ENCODE measurements at regions not wholly inside any gene's neighbourhood (a gene's known extent, or its start where the extent isn't known, plus 50 kb on each side); places are given as distances from the start of the nearest gene placed in this dataset.

DNA sequence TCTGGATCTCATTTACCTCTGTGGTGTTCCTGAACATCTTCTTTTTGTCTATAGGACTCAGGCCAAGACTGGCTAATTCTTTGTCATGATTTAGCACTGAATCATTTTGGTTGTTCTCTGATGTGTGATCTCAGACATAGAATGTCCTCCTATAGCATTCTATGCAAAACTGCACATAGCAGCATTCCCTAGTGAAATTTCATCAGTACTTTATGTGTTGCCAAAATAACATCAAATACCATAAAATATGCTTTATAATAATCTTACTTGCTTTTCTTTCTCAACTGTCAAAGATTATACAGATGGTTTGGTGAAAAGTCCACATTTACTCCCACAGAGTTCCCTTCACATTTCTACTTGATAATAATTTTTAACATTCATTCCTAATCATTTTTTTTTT lies 115.7 kb upstream of the MPDZ start:
- CTCF ChIA-PET: no interaction called here
- H3K27ac Mint-ChIP-seq: no peak overlapping the region
- no peak for DNase-seq
- H3K27me3 Mint-ChIP-seq: no peaks in the 10 kb centered on the region
- H3K9me3 Mint-ChIP-seq: peaks cover 12% of the 10 kb centered on the region
- no peaks in the 10 kb centered on the region for H3K4me1 Mint-ChIP-seq
- H3K36me3 Mint-ChIP-seq: no peaks in the 10 kb centered on the region
- no peak overlapping the region for H3K4me3 Mint-ChIP-seq

DNA sequence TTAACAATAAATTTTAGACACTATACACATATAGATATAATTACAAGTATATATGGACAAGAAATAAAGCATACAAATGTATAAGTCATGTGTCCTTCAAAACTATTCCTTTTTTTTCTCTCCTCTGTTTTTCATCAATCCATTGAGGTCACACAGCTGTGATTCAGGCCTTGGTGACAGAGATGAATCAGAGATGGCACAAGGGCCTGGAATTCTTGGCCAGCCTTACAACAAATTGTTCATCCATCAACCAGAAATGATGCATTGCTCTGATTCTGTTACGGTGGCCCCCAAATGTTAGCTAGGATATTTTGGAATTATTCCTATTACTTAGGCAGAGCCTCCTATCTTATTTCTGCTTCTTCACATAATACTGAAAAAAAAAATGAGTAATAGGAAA lies 108.7 kb upstream of the MPDZ start:
- no peak overlapping the region for H3K27ac Mint-ChIP-seq
- H3K9me3 Mint-ChIP-seq: peaks cover 24% of the 10 kb centered on the region
- CTCF ChIA-PET: no interaction called here
- no peak for DNase-seq
- no peaks in the 10 kb centered on the region for H3K4me1 Mint-ChIP-seq
- H3K27me3 Mint-ChIP-seq: no peaks in the 10 kb centered on the region
- H3K4me3 Mint-ChIP-seq: no peak overlapping the region
- no peaks in the 10 kb centered on the region for H3K36me3 Mint-ChIP-seq

DNA sequence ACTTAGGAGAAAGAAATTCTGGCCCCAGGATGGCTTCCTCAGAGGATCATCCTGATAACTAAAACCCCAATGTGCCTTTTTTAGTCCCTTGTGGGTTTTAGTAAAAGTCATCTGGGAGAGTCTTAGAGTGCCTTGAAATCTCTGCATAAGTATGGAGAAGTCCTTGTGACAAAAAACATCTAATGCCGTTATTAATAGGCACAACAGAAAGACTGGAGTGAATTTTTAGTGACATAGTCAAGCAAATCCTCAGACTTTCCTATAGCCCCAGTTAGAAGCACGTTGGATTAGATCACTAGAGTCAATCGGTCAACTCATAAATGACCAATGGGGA lies 108.2 kb upstream of the MPDZ start:
- CTCF ChIA-PET: no interaction called here
- Mint-ChIP-seq H3K27me3 (no peaks in the 10 kb centered on the region), H3K27ac (no peak overlapping the region), H3K9me3 (peaks cover 26% of the 10 kb centered on the region), H3K4me3 (no peak overlapping the region), H3K4me1 (no peaks in the 10 kb centered on the region), H3K36me3 (no peaks in the 10 kb centered on the region)
- no peak for DNase-seq

DNA sequence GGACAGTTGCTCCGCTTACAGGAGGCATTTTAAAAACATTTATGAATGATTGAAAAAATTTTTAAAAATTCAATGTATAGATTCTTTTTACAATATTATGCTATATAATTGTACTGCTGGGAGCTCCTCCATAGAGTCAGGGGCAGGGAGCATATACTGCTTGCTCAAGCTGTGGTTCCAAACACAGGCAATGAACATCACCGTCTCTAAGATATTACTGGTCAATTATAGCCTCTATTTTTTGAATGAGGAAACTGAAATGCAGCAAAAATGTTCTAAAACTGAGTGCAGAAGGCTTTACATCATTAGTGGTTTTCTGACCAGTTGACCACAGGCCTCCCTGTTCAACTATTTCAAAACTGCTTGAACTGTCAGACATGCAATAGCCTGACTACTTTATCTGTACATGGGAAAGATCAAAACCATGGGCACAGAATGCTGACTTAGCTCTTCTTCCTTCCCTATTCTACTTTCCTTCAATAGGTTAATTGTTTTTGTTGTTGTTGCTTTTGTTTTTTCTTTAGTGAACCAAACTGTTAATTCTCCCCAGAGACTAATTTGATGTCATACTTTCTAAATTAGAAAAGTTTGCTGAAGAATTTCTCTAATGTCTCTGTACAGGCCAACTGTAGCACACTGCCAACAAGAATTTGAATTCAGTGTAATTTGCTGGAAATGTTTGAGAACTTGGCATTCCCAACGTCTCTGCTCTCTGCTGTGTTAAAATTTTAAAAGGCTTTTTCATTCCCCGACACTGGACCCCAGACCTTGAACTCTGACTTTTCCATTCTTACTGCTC lies 107.6 kb upstream of the MPDZ start:
- Mint-ChIP-seq H3K36me3 (no peaks in the 10 kb centered on the region), H3K9me3 (peaks cover 26% of the 10 kb centered on the region), H3K27me3 (no peaks in the 10 kb centered on the region), H3K4me1 (no peaks in the 10 kb centered on the region), H3K4me3 (no peak overlapping the region), H3K27ac (no peak overlapping the region)
- CTCF ChIA-PET: no interaction called here
- no peak for DNase-seq

DNA sequence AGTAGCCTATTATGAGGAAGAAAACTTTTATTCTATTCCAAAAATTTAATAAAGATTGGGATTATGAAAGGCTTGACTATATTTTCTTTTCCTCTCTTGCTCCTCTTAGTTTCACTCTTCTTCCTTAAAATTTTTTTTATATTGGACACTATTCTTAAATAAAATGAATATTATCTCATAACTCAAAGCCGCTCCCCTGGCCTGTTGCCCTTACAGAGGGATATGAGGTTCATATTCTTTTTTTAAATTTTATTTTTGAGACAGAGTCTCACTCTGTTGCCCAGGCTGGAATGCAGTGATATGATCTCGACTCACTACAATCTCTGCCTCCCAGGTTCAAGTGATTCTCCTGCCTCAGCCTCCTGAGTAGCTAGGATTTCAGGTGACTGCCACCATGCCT lies 106.8 kb upstream of the MPDZ start:
- Mint-ChIP-seq H3K27me3 (no peaks in the 10 kb centered on the region), H3K4me3 (no peak overlapping the region)
- CTCF ChIA-PET: no interaction called here

DNA sequence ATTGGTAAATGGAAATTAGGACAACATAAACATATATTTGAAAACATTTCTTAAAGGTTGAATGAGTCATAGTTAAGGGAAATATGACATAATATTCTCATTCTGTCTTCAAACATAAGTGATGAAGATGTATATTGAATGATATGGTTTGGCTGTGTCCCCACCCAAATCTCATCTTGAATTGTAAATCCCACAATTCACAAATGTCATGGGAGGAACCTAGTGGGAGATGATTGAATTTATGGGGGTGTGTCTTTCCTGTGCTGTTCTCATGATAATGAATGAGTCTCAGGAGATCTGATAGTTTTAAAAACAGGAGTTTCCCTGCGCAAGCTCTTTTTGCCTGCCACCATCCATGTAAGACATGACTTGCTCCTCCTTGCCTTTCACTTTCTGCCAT lies 104.4 kb upstream of the MPDZ start:
- Mint-ChIP-seq H3K36me3 (no peaks in the 10 kb centered on the region), H3K27me3 (no peaks in the 10 kb centered on the region), H3K9me3 (peaks cover 13% of the 10 kb centered on the region), H3K4me3 (no peak overlapping the region), H3K4me1 (no peaks in the 10 kb centered on the region), H3K27ac (no peak overlapping the region)
- CTCF ChIA-PET: no interaction called here
- DNase-seq: no peak

More for the DNA sequence above, 106.8 kb upstream of the MPDZ start:
- no peak for DNase-seq
- Mint-ChIP-seq H3K36me3 (no peaks in the 10 kb centered on the region), H3K9me3 (peaks cover 21% of the 10 kb centered on the region), H3K27ac (no peak overlapping the region), H3K4me1 (no peaks in the 10 kb centered on the region)

DNA sequence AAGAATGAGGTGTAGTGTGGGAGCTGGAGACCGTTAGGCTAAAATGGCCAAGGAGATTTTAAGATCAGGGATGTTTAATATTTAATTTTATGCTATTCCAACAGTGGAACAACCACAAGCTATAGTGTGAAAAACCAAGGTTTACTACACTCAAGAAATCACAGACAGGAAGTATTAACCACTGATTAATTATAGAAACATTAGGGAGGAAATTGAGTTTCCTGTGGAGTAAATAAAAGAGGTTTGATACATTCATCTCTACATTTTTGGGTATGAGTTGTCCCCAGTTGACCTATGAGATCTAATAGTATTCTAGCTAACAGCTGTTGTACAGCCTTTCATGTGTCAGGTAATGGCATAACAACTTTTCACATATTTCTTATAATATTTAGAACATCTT lies 103.7 kb upstream of the MPDZ start:
- H3K4me3 Mint-ChIP-seq: no peak overlapping the region
- DNase-seq: no peak
- no peaks in the 10 kb centered on the region for H3K4me1 Mint-ChIP-seq
- no peak overlapping the region for H3K27ac Mint-ChIP-seq
- CTCF ChIA-PET: no interaction called here
- H3K27me3 Mint-ChIP-seq: no peaks in the 10 kb centered on the region
- H3K9me3 Mint-ChIP-seq: peaks cover 13% of the 10 kb centered on the region
- H3K36me3 Mint-ChIP-seq: no peaks in the 10 kb centered on the region

DNA sequence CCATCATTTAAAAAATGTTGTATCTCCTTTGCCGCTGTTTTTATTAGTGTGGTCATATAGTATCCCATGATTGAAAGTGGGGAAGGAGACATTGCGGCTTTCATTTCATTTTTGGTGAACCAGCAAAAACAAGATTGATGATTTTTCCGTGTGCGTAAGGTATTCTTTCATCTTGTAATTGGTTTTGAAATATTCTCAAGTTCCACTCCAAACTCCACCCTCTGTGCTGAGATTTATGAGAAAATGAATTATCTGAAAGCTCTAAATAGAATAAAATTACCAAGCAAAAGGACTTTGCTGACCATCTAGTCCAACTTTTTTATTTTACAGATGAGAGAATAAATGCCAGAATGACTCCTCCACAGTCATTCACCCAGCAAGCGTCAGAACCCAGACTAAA lies 103.1 kb upstream of the MPDZ start:
- Mint-ChIP-seq H3K27ac (no peak overlapping the region), H3K9me3 (peaks cover 13% of the 10 kb centered on the region), H3K27me3 (no peaks in the 10 kb centered on the region), H3K36me3 (no peaks in the 10 kb centered on the region), H3K4me3 (no peak overlapping the region), H3K4me1 (no peaks in the 10 kb centered on the region)
- DNase-seq: no peak
- CTCF ChIA-PET: no interaction called here

DNA sequence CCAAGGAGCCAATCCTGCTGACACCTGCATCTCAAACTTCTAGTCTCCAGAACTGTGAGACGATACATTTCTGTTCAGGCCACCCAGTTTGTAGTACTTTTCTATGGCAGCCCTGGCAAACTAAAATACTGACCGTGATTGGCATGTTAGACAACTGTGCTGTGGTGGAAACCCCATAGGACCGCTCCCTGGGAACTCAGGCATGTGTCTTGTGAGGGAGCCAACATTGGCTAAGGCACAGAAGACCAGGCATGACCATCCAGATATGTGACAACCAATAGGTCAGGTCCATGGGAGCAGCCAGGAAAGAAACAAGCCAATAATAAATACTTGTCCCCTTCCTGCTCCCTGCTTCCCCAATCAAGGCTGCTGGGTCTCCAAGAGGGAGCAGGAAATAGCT lies 101.4 kb upstream of the MPDZ start:
- CTCF ChIA-PET: no interaction called here
- no peak overlapping the region for H3K4me3 Mint-ChIP-seq

DNA sequence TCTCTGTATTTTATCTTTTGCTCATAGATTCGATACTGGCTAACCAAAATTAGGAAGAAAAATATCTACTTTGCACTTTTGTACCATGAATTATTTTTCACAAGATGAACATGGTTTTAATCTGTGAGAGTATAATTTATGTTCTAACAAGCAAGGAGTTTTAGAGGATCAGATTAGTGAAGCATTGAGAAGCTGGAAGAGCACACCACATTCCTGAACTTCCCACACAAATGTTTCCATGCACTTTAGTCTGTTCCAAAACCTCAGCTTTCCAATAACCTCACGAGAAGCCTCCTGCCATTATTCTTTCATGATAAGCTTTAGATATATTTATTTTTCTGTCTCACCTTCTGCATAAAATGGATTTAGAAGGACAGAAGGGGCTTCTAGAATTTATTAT lies 98.7 kb upstream of the MPDZ start:
- Mint-ChIP-seq H3K27me3 (no peaks in the 10 kb centered on the region), H3K9me3 (peaks cover 7% of the 10 kb centered on the region), H3K27ac (no peak overlapping the region), H3K4me3 (no peak overlapping the region), H3K4me1 (no peaks in the 10 kb centered on the region), H3K36me3 (no peaks in the 10 kb centered on the region)
- no peak for DNase-seq
- CTCF ChIA-PET: no interaction called here

More for the DNA sequence above, 101.4 kb upstream of the MPDZ start:
- H3K27me3 Mint-ChIP-seq: no peaks in the 10 kb centered on the region
- no peaks in the 10 kb centered on the region for H3K4me1 Mint-ChIP-seq
- H3K27ac Mint-ChIP-seq: no peak overlapping the region
- peaks cover 13% of the 10 kb centered on the region for H3K9me3 Mint-ChIP-seq
- no peaks in the 10 kb centered on the region for H3K36me3 Mint-ChIP-seq
- no peak for DNase-seq

DNA sequence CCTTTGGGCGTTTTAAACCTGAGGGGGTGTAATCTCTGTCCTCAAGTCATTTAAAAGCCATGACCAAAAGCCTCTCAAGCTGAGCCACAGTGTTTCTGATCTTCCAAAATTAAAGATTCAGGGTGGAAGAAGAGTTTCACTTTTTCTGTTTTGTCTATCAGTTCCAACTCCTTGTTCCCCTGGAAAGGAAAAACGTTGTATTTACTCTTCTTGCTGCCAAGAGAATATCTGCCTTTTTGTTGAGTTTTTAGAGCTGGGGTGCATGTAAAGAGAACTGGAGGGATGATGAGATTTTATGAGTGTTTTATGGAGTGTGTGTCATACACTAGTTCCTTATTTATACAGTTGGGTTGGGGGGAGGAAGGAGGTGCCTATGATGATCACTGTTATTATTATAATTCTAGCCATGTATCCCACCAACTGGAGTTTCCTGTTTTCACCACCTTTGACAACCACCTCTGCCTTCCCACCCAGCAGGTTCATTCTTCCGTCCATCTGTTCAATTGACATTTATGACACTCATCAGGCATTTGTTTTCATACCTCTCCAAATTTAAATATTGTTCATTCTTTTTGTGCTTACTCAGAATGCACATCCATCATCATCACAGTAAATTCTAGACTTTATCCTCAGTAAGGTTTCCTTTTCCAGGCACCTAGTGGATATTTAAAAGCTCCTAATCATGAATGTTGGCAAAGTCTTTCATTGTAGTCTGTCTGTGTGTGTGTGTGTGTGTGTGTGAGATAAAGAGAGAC lies 97.9 kb upstream of the MPDZ start:
- Mint-ChIP-seq H3K4me3 (no peak overlapping the region), H3K27ac (no peak overlapping the region), H3K4me1 (no peaks in the 10 kb centered on the region), H3K36me3 (no peaks in the 10 kb centered on the region), H3K9me3 (peaks cover 5% of the 10 kb centered on the region), H3K27me3 (no peaks in the 10 kb centered on the region)
- CTCF ChIA-PET: no interaction called here
- DNase-seq: no peak

DNA sequence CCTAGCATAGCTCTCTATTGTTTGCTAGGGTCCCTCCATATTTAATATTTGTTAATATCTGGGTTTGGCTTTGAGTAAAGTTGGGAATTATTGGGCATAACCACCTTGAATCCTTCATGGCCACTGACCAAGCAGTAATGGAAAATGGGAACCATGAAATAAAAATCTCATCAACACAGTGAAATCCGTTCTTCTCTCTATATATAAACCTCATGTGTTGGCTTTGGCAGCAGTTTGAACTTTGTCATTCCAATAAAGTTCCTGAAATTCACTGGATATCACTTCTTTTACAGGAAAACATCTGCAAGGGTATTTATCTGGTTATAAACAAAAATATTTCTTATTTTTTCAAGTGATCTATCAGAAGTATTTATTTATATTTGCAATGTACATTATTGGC lies 93.0 kb upstream of the MPDZ start:
- Mint-ChIP-seq H3K27ac (no peak overlapping the region), H3K36me3 (no peaks in the 10 kb centered on the region), H3K9me3 (no peaks in the 10 kb centered on the region), H3K4me3 (no peak overlapping the region), H3K4me1 (no peaks in the 10 kb centered on the region), H3K27me3 (no peaks in the 10 kb centered on the region)
- DNase-seq: no peak
- CTCF ChIA-PET: no interaction called here

DNA sequence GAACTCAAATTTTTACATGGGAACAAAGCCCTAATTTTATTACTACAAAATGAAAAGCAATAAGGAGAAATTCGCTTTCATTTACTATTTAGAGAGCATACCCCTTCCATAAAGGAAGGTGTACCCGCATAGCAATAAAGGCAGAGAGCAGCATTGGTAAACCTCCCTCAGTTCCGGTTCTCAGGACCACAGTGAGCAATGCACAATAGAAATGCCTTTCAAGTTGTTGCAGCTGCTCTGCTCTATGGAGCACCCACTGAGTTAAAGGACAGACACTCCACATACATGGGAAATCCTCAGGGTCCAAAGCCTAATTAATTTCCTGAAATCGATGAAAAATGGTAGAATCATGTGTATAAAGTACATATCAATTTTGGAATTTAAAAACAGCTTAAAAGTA lies 89.9 kb upstream of the MPDZ start:
- CTCF ChIA-PET: no interaction called here
- Mint-ChIP-seq H3K36me3 (no peaks in the 10 kb centered on the region), H3K9me3 (no peaks in the 10 kb centered on the region), H3K4me3 (no peak overlapping the region), H3K27ac (no peak overlapping the region), H3K4me1 (no peaks in the 10 kb centered on the region), H3K27me3 (no peaks in the 10 kb centered on the region)
- no peak for DNase-seq

DNA sequence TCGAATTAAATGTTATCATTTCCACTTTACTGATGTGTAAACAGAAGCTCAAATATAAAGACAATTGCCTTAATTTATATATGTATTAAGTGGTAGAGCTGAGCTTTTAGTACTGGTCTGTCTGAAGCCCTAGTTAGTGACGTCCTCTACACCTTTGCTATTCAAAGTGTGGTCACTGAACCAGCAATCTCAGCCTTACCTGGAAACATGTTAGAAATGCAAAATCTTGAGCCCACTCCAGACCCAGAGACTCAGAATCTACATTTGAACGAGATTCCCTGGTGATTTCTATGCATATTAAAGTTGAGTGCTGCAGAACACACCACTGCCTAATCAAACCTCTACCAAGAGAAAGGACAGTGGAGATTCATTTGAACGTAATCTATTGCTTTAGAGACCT lies 88.3 kb upstream of the MPDZ start:
- Mint-ChIP-seq H3K36me3 (no peaks in the 10 kb centered on the region), H3K4me1 (no peaks in the 10 kb centered on the region)

DNA sequence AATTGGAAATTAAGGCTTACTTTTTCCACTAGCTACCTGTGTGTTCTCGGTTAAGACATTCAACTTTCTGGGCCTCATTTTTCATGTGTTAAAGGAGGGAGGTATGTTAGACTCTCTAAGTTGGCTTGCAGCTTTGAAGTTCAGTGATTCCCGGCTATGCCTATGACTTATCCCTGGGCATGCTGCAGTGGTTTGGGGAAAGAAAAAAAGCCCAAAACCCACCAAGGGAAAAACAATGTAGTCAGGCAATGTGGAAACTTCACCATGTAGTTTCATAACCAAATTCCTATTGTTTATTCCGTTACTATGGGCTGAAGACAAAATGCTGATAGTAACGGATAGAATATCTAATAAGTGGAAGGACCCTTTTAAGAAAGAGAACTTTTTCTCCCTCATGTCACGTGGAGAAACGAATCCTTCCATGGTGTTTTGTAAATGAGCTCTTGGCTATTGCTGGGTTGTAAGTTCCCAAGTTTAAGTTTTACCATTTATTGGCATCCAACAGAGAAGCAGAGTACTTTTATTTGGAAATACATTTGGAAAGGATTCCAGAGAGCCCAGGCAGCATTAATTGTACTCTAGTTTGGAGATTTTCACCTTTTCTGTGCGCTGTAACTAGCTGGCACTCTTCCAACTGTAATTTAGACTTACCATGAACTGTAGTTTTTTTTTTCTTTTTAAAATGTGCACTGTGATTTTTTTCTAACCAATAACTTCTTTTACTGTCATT lies 84.9 kb upstream of the MPDZ start:
- CTCF ChIA-PET: no interaction called here
- H3K9me3 Mint-ChIP-seq: no peaks in the 10 kb centered on the region
- no peak for DNase-seq
- H3K4me3 Mint-ChIP-seq: no peak overlapping the region
- H3K36me3 Mint-ChIP-seq: no peaks in the 10 kb centered on the region
- no peaks in the 10 kb centered on the region for H3K27me3 Mint-ChIP-seq
- no peaks in the 10 kb centered on the region for H3K4me1 Mint-ChIP-seq
- no peak overlapping the region for H3K27ac Mint-ChIP-seq

More for the DNA sequence above, 88.3 kb upstream of the MPDZ start:
- Mint-ChIP-seq H3K4me3 (no peak overlapping the region), H3K27ac (no peak overlapping the region), H3K9me3 (no peaks in the 10 kb centered on the region), H3K27me3 (no peaks in the 10 kb centered on the region)
- CTCF ChIA-PET: no interaction called here
- DNase-seq: no peak

Data from activated naive CD4-positive, alpha-beta T cell treated with anti-CD3 and anti-CD28 coated beads, Interleukin-2, amount 10 ng/mL, durations not matched to agents 7 days and 5 days (primary cell).